Thyroid gland (tissue), 4 donors: ENCODE measurements at regions not wholly inside any gene's neighbourhood (a gene's known extent, or its start where the extent isn't known, plus 50 kb on each side); places are given as distances from the start of the nearest gene placed in this dataset.

Experiments
- POLR2A ChIP-seq, 2 donors: fragments of 450-650 bp; IDR thresholded peaks; one replicate each; pipeline ENCODE4 v1.6.1; 2017; ENCODE audit warnings: antibody characterized with exemption in 2 of 2, mild to moderate bottlenecking in 2 of 2, moderate library complexity in 1 of 2
- TF ChIP-seq, protein P1 (sequence below), 6 experiments: fragments of 200-600 bp in 3 of 6; fragments of 450-650 bp in 3 of 6; sonication (generic) in 3 of 6; IDR thresholded peaks; one replicate each; pipeline ENCODE4 v1.5.1; 2016 to 2019; ENCODE audit warnings: antibody characterized with exemption in 6 of 6, mild to moderate bottlenecking in 2 of 6, inconsistent platforms in 1 of 6, moderate library complexity in 1 of 6

DNA sequence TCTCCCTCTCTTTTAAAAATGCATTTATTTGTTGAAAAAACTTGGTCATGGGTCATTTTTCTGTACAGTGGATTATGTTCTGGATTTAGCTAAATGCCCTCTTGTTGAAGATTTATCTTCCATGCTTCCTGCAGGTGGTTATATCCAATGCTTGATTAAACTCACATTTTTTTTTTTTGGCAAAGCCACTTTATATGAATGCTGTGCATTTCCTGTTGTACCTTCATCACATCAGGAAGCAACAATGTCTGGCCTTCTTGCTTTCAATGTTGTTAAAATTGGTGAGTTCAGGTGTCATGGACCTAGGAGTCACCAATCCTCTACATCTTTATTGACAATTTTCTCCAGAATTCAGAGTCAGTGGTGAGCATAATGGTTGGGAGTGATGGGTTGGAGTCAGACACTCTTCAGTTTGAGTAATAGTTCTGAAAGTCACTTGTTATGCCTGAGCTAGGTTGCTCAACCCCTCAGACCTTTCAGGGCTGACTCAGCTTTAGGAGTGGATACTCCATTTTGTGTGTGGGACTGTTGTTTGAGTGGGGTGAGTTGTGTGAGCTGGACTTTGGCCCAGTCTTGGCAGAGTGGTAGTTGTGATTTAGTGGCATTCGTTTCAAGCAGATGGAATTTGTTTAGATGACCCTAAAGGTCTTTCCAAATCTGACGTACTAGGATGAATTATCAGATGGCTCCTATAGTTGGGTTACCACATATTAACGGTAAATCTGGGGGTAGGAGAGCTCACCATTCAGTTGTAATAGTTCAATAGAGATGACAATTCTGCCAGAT, 213.5 kb upstream of the ZNF32 start:
- TF ChIP-seq, protein P1, sequence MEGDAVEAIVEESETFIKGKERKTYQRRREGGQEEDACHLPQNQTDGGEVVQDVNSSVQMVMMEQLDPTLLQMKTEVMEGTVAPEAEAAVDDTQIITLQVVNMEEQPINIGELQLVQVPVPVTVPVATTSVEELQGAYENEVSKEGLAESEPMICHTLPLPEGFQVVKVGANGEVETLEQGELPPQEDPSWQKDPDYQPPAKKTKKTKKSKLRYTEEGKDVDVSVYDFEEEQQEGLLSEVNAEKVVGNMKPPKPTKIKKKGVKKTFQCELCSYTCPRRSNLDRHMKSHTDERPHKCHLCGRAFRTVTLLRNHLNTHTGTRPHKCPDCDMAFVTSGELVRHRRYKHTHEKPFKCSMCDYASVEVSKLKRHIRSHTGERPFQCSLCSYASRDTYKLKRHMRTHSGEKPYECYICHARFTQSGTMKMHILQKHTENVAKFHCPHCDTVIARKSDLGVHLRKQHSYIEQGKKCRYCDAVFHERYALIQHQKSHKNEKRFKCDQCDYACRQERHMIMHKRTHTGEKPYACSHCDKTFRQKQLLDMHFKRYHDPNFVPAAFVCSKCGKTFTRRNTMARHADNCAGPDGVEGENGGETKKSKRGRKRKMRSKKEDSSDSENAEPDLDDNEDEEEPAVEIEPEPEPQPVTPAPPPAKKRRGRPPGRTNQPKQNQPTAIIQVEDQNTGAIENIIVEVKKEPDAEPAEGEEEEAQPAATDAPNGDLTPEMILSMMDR (IDR thresholded peaks at IDR 0.05) = no peak
- no peak for TF ChIP-seq POLR2A (IDR thresholded peaks at IDR 0.05)
